Peyer's patch (tissue), 4 donors: ENCODE measurements at regions not wholly inside any gene's neighbourhood (a gene's known extent, or its start where the extent isn't known, plus 50 kb on each side); places are given as distances from the start of the nearest gene placed in this dataset.
"Not testable (repeated sequence)": the region's sequence is repeated elsewhere in the genome, so short reads cannot be mapped to it uniquely, and the experiment has no call there.

Experiments
- POLR2A ChIP-seq, 2 donors: fragments of 450-650 bp; IDR thresholded peaks; one replicate each; pipeline ENCODE4 v1.5.1; 2017; ENCODE audit warnings: antibody characterized with exemption in 2 of 2, mild to moderate bottlenecking in 2 of 2, moderate library complexity in 2 of 2
- TF ChIP-seq, protein P1 (sequence below), 6 experiments: fragments of 450-650 bp in 4 of 6; fragments of 200-600 bp in 2 of 6; sonication (generic) in 1 of 6; IDR thresholded peaks; one replicate each; pipeline ENCODE4 v1.5.1; 2017 to 2019; ENCODE audit warnings: antibody characterized with exemption in 6 of 6, mild to moderate bottlenecking in 3 of 6, moderate library complexity in 1 of 6

DNA sequence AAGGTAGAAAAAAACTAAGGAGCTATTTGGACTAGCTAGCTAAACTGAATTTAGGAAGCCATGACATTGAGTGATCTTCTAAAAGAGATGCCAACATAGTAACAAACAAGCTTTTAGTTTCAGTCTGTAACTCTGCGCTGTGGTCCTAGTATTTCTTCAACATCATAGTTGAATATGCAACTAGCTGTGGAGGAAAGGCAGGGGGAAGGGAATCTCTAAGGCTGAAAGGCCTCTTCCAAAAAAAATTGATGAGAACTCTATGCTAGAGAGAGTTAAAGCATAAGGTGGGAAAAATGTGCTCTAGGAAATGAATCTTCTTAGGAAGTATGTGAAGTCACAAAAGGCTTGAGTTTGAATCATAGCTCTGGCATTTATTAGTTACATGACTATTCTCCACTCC is 120.2 kb downstream of the NBPF8 start:
- not testable (repeated sequence) for TF ChIP-seq POLR2A (IDR thresholded peaks at IDR 0.05)
- TF ChIP-seq, protein P1, sequence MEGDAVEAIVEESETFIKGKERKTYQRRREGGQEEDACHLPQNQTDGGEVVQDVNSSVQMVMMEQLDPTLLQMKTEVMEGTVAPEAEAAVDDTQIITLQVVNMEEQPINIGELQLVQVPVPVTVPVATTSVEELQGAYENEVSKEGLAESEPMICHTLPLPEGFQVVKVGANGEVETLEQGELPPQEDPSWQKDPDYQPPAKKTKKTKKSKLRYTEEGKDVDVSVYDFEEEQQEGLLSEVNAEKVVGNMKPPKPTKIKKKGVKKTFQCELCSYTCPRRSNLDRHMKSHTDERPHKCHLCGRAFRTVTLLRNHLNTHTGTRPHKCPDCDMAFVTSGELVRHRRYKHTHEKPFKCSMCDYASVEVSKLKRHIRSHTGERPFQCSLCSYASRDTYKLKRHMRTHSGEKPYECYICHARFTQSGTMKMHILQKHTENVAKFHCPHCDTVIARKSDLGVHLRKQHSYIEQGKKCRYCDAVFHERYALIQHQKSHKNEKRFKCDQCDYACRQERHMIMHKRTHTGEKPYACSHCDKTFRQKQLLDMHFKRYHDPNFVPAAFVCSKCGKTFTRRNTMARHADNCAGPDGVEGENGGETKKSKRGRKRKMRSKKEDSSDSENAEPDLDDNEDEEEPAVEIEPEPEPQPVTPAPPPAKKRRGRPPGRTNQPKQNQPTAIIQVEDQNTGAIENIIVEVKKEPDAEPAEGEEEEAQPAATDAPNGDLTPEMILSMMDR (IDR thresholded peaks at IDR 0.05) = not testable (repeated sequence)
